CD14-positive monocyte (primary cell): ENCODE measurements at regions not wholly inside any gene's neighbourhood (a gene's known extent, or its start where the extent isn't known, plus 50 kb on each side); places are given as distances from the start of the nearest gene placed in this dataset.

Source experiments
- DNase-seq, 3 donors: peaks; one replicate each; pipeline ENCODE4 v3.0.0-alpha.2; 2011 to 2022
- H2AFZ ChIP-seq: 2 replicates; pipeline ENCODE4 v1.6.0; 2012; ENCODE audit warnings: mild to moderate bottlenecking, low read depth, low read length, inconsistent platforms; ENCODE audit not compliant: insufficient read depth, poor library complexity, severe bottlenecking
- H3K27ac ChIP-seq, 2 donors: 1 replicate in 1 of 2; 2 replicates in 1 of 2; pipeline ENCODE4 v1.5.1; 2012 to 2013; ENCODE audit warnings: low read length in 2 of 2, control low read depth in 1 of 2, inconsistent platforms in 1 of 2, low read depth in 1 of 2, mild to moderate bottlenecking in 1 of 2
- H3K27me3 ChIP-seq, 2 donors: one replicate each; pipeline versions ENCODE4 v1.6.0 to v1.6.1; 2011 to 2013; ENCODE audit warnings: low read length in 2 of 2; ENCODE audit not compliant: control insufficient read depth in 2 of 2, insufficient read depth in 2 of 2
- H3K36me3 ChIP-seq, 2 donors: replicated peaks in 1 of 2; 1 replicate in 1 of 2; 2 replicates in 1 of 2; pipeline versions ENCODE4 v1.5.1 to v1.6.1; 2012 to 2013; ENCODE audit warnings: low read length in 2 of 2, control low read depth in 1 of 2, inconsistent platforms in 1 of 2, mild to moderate bottlenecking in 1 of 2; ENCODE audit not compliant: insufficient read depth in 2 of 2, control insufficient read depth in 1 of 2
- H3K4me1 ChIP-seq, 2 donors: 1 replicate in 1 of 2; 2 replicates in 1 of 2; pipeline versions ENCODE4 v1.5.1 to v1.6.1; 2012 to 2013; ENCODE audit warnings: low read length in 2 of 2, control low read depth in 1 of 2, inconsistent platforms in 1 of 2, mild to moderate bottlenecking in 1 of 2, moderate library complexity in 1 of 2; ENCODE audit not compliant: insufficient read depth in 2 of 2, control insufficient read depth in 1 of 2
- H3K4me2 ChIP-seq: replicated peaks from 2 replicates; pipeline ENCODE3; 2012; ENCODE audit warnings: low read length, moderate library complexity, mild to moderate bottlenecking; ENCODE audit not compliant: poor library complexity, severe bottlenecking; ENCODE audit errors: extremely low read depth
- H3K4me3 ChIP-seq, 3 experiments: fragments of 200-600 bp in 1 of 3; sonication (generic) in 1 of 3; replicated peaks in 1 of 3; 1 replicate in 2 of 3; 2 replicates in 1 of 3; pipeline ENCODE4 v1.5.1; 2011 to 2013; ENCODE audit warnings: low read length in 3 of 3, mild to moderate bottlenecking in 3 of 3, control low read depth in 2 of 3, low read depth in 2 of 3, inconsistent platforms in 1 of 3, moderate library complexity in 1 of 3
- H3K79me2 ChIP-seq: 2 replicates; pipeline ENCODE4 v1.6.0; 2012; ENCODE audit warnings: mild to moderate bottlenecking, control low read depth, inconsistent platforms, low read length, moderate library complexity; ENCODE audit not compliant: insufficient read depth
- H3K9ac ChIP-seq: 2 replicates; pipeline ENCODE4 v1.6.0; 2017; ENCODE audit warnings: low read length, mild to moderate bottlenecking; ENCODE audit not compliant: insufficient read depth, poor library complexity, severe bottlenecking
- H3K9me3 ChIP-seq, 2 donors: replicated peaks in 1 of 2; 1 replicate in 1 of 2; 2 replicates in 1 of 2; pipeline versions ENCODE4 v1.5.1 to v1.6.1; 2012 to 2013; ENCODE audit warnings: low read length in 2 of 2, control low read depth in 1 of 2; ENCODE audit not compliant: control insufficient read depth in 1 of 2, insufficient read depth in 1 of 2
- H4K20me1 ChIP-seq: 2 replicates; pipeline ENCODE4 v1.6.0; 2012; ENCODE audit warnings: mild to moderate bottlenecking, low read length, control low read depth, moderate library complexity; ENCODE audit not compliant: insufficient read depth
- H3K27ac Mint-ChIP-seq, 7 donors: one replicate each; pipeline ENCODE4 v1.8.0; 2020; ENCODE audit warnings: mild to moderate bottlenecking in 7 of 7, mixed read lengths in 7 of 7, moderate library complexity in 6 of 7, inconsistent platforms in 2 of 7
- H3K27me3 Mint-ChIP-seq, 3 donors: one replicate each; pipeline ENCODE4 v1.8.0; 2021 to 2022; ENCODE audit warnings: low read depth in 3 of 3, mild to moderate bottlenecking in 3 of 3, mixed read lengths in 3 of 3, moderate library complexity in 3 of 3, inconsistent platforms in 1 of 3
- H3K36me3 Mint-ChIP-seq, 2 donors: one replicate each; pipeline ENCODE4 v1.8.0; 2020; ENCODE audit warnings: mixed read lengths in 2 of 2, inconsistent platforms in 1 of 2, mild to moderate bottlenecking in 1 of 2
- H3K4me1 Mint-ChIP-seq: one replicate; pipeline ENCODE4 v1.8.0; 2020; ENCODE audit warnings: mild to moderate bottlenecking, mixed read lengths
- H3K4me3 Mint-ChIP-seq, 2 donors: one replicate each; pipeline ENCODE4 v1.8.0; 2020; ENCODE audit warnings: mild to moderate bottlenecking in 2 of 2, mixed read lengths in 2 of 2, moderate library complexity in 1 of 2
- H3K9me3 Mint-ChIP-seq, 7 donors: one replicate each; pipeline ENCODE4 v1.8.0; 2020 to 2022; ENCODE audit warnings: mixed read lengths in 7 of 7, mild to moderate bottlenecking in 6 of 7, moderate library complexity in 6 of 7, inconsistent platforms in 2 of 7
- WGBS: methylation state at CpG from one replicate; pipeline ENCODE4 v1.1.5; 2013; ENCODE audit warnings: missing lambda C conversion rate; ENCODE audit not compliant: insufficient coverage; 5-methylcytosine and 5-hydroxymethylcytosine counted together
- intact Hi-C, 2 donors: fragments of 100-400 bp; cut with micrococcal nuclease; formaldehyde crosslinking; loops; one replicate each; pipeline versions ENCODE4 v1.15.0 to v1.15.1; 2023
- TF ChIP-seq, protein P1 (sequence below): fragments of 200-600 bp; IDR thresholded peaks from one replicate; pipeline ENCODE4 v1.8.0; 2022; ENCODE audit warnings: antibody characterized with exemption, mild to moderate bottlenecking

GRCh38 chr4:63814171-63814964 lies 594.9 kb downstream of the TECRL start:
- no peak overlapping the region for H3K9ac ChIP-seq
- H3K27ac ChIP-seq, result no peak overlapping the region
- no peaks in the 10 kb centered on the region for H3K36me3 Mint-ChIP-seq
- no peaks in the 10 kb centered on the region for H4K20me1 ChIP-seq
- peak overlapping the region in 1 of 7 donors; percentile 2 for H3K27ac Mint-ChIP-seq
- H3K4me1 Mint-ChIP-seq, result no peaks in the 10 kb centered on the region
- H3K27me3 Mint-ChIP-seq, result no peaks in the 10 kb centered on the region
- H3K27me3 ChIP-seq, result no peaks in the 10 kb centered on the region
- peaks cover 5 to 7% of the 10 kb centered on the region in 2 donors for H3K9me3 ChIP-seq
- H3K36me3 ChIP-seq, result no peaks in the 10 kb centered on the region
- no peak overlapping the region for H3K4me3 Mint-ChIP-seq
- H3K4me1 ChIP-seq, result no peaks in the 10 kb centered on the region
- no peak overlapping the region for H3K4me2 ChIP-seq
- no peak overlapping the region for H2AFZ ChIP-seq
- H3K79me2 ChIP-seq, result no peaks in the 10 kb centered on the region
- intact Hi-C loops, result no loop called here
- WGBS, result no CpG with 5 or more reads among the region's 4 CpGs
- peak in 1 of 3 donors; percentile 2 for DNase-seq
- TF ChIP-seq, protein P1, sequence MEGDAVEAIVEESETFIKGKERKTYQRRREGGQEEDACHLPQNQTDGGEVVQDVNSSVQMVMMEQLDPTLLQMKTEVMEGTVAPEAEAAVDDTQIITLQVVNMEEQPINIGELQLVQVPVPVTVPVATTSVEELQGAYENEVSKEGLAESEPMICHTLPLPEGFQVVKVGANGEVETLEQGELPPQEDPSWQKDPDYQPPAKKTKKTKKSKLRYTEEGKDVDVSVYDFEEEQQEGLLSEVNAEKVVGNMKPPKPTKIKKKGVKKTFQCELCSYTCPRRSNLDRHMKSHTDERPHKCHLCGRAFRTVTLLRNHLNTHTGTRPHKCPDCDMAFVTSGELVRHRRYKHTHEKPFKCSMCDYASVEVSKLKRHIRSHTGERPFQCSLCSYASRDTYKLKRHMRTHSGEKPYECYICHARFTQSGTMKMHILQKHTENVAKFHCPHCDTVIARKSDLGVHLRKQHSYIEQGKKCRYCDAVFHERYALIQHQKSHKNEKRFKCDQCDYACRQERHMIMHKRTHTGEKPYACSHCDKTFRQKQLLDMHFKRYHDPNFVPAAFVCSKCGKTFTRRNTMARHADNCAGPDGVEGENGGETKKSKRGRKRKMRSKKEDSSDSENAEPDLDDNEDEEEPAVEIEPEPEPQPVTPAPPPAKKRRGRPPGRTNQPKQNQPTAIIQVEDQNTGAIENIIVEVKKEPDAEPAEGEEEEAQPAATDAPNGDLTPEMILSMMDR, result no peak
- peaks cover 0 to 14% (median 2%) of the 10 kb centered on the region in 7 donors for H3K9me3 Mint-ChIP-seq
- no peak overlapping the region for H3K4me3 ChIP-seq

DNA sequence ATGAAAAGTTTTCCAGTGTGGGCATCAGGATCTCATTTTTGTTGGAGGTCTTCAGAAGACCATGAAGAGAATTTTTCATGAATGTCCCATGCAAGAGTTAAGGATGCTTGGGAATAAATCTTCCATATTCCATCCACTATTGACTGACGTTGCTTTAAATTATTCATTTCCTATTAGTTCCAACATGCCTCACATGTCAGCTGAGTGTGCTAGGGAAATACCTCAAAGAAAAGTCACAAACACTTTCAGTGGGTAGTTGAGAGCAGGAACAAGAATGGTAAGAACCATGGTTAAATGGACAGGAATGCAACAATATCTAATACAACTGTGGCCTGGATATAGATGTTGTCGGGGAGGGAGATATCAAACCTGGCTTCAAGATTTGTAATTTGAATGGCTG lies 610.1 kb downstream of the TECRL start:
- Histone ChIP-seq H3K4me1 (no peaks in the 10 kb centered on the region), H4K20me1 (no peaks in the 10 kb centered on the region), H3K9ac (no peak overlapping the region), H3K36me3 (no peaks in the 10 kb centered on the region), H3K9me3 (no peaks in the 10 kb centered on the region), H3K4me3 (no peak overlapping the region), H3K4me2 (no peak overlapping the region), H3K27ac (no peak overlapping the region), H3K27me3 (no peaks in the 10 kb centered on the region), H3K79me2 (no peaks in the 10 kb centered on the region), H2AFZ (no peak overlapping the region)
- TF ChIP-seq, protein P1, result no peak
- no peaks in the 10 kb centered on the region for H3K36me3 Mint-ChIP-seq
- H3K9me3 Mint-ChIP-seq, result peaks cover 0 to 4% (median 0%) of the 10 kb centered on the region in 7 donors
- no peak overlapping the region for H3K27ac Mint-ChIP-seq
- WGBS, result no CpG with 5 or more reads among the region's 2 CpGs
- no peaks in the 10 kb centered on the region for H3K4me1 Mint-ChIP-seq
- no peak for DNase-seq
- H3K27me3 Mint-ChIP-seq, result no peaks in the 10 kb centered on the region
- no peak overlapping the region for H3K4me3 Mint-ChIP-seq
- intact Hi-C loops, result no loop called here
